Astrocyte of the cerebellum (primary cell): ENCODE measurements at regions not wholly inside any gene's neighbourhood (a gene's known extent, or its start where the extent isn't known, plus 50 kb on each side); places are given as distances from the start of the nearest gene placed in this dataset.
A peak's percentile ranks its signal among the peaks of the same experiment; 100 is the strongest.

ENCODE experiments used
- DNase-seq: peaks from one replicate; pipeline ENCODE4 v3.0.0-alpha.2; 2011; ENCODE audit warnings: low read depth
- H3K4me3 ChIP-seq: 2 replicates; pipeline ENCODE4 v1.5.1; 2011; ENCODE audit warnings: mild to moderate bottlenecking, low read depth, low read length, moderate library complexity
- in situ Hi-C: cut with HindIII; loops from 2 replicates; pipeline ENCODE4 v1.10.0; 2017; ENCODE audit warnings: low sequenced_read_pairs
- TF ChIP-seq, protein P1 (sequence below): IDR thresholded peaks from 2 replicates; pipeline ENCODE4 v1.5.1; 2012; ENCODE audit warnings: low read length, low read depth, moderate library complexity, mild to moderate bottlenecking; ENCODE audit errors: missing control alignments

- TF ChIP-seq, protein P1, sequence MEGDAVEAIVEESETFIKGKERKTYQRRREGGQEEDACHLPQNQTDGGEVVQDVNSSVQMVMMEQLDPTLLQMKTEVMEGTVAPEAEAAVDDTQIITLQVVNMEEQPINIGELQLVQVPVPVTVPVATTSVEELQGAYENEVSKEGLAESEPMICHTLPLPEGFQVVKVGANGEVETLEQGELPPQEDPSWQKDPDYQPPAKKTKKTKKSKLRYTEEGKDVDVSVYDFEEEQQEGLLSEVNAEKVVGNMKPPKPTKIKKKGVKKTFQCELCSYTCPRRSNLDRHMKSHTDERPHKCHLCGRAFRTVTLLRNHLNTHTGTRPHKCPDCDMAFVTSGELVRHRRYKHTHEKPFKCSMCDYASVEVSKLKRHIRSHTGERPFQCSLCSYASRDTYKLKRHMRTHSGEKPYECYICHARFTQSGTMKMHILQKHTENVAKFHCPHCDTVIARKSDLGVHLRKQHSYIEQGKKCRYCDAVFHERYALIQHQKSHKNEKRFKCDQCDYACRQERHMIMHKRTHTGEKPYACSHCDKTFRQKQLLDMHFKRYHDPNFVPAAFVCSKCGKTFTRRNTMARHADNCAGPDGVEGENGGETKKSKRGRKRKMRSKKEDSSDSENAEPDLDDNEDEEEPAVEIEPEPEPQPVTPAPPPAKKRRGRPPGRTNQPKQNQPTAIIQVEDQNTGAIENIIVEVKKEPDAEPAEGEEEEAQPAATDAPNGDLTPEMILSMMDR, result no peak
- in situ Hi-C loops, result no loop called here
- no peak overlapping the region for H3K4me3 ChIP-seq
- no peak for DNase-seq
Measured at GRCh38 chr6:18720075-18720474, 332.9 kb downstream of the RNF144B start.

DNA sequence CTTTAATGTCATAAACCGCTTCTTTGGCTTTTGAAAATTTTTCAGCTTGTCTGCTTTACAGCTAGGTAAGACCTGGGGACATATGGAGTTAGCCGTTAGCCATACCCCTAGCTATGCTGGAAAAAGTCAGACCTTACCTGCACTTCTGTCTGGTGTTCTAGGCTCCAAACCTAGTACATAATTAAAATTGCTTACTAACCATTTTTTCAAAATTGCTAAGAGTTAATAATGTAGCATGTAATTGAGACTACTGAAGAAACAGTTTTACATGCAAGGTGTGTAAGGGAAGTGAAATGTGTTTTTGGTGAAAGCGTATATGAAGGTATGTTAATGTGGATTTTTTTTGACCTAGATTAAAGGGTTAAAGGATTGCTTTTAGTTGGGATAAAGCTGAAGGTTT is 336.9 kb downstream of the RNF144B start:
- no peak for DNase-seq
- in situ Hi-C loops, result no loop called here
- H3K4me3 ChIP-seq, result no peak overlapping the region
- TF ChIP-seq, protein P1, result no peak

- H3K4me3 ChIP-seq, result no peak overlapping the region
- TF ChIP-seq, protein P1, result no peak
- DNase-seq, result no peak
- in situ Hi-C loops, result no loop called here
Measured at GRCh38 chr6:18725449-18725848, 338.3 kb downstream of the RNF144B start.

GRCh38 chr6:18733921-18734550 is 346.9 kb downstream of the RNF144B start:
- DNase-seq, result no peak
- H3K4me3 ChIP-seq, result no peak overlapping the region
- in situ Hi-C loops, result no loop called here
- TF ChIP-seq, protein P1, result no peak

DNA sequence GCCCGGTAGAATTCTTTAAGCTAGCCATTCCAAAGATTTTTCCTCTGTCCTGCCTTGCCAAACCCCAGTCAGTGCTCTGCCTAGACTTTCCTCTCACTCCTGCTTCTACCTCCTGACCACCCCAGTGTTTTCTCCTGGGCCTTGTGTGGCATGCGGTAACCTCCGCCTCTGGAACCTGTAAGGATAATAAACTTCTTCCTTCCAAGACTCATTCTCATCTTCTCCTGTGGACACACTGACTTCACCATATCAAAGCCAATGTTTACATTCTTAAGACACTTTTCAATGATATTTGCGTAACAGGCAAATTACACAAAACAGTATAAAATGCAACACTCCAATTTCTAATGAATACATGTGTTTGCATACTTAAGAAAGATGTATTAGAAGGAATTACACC is 354.6 kb downstream of the RNF144B start:
- H3K4me3 ChIP-seq, result no peak overlapping the region
- in situ Hi-C loops, result no loop called here
- no peak for DNase-seq
- TF ChIP-seq, protein P1, result no peak

DNA sequence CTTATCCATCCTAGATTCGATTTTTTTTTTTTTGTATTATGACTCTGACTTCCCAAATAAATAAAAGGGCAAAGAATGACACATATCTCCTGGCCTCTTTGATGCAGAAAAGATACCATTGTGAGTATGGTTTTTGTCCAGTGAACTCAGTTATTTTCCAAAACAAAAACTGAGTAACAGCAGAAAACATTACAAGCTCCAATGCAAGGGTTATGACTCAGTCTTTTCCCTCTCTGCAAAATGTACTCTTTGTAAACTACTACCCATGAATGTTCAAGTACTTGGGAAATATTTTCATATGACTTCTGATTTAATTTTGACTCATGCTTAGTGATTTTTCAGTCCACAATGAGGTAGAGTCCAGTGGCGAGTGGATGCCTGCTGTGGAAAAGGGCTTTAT is 355.3 kb downstream of the RNF144B start:
- DNase-seq, result peak; percentile 9
- in situ Hi-C loops, result no loop called here
- TF ChIP-seq, protein P1, result no peak
- H3K4me3 ChIP-seq, result no peak overlapping the region

DNA sequence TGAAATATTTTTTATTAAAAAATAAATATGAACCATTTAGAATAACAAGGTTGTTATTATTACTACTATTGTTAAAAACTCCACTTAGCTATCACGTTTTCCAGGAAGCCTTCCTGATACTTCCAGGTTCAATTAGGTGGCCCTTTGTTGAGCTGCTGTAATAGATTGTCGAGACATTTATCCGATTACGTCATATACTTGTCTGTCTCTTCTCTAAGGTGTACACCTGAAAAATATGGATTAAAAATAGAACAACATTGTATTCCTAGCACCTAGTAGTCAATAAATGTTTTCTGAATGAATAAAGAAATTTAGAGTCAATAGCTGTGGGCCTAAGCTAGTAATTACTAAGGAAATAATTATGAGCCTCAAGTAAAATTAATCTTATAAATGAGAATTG is 359.6 kb downstream of the RNF144B start:
- DNase-seq, result no peak
- H3K4me3 ChIP-seq, result no peak overlapping the region
- in situ Hi-C loops, result no loop called here
- TF ChIP-seq, protein P1, result no peak
